Kidney glomerular epithelial cell (primary cell): ENCODE measurements at regions not wholly inside any gene's neighbourhood (a gene's known extent, or its start where the extent isn't known, plus 50 kb on each side); places are given as distances from the start of the nearest gene placed in this dataset.

ENCODE experiments used
- DNase-seq: peaks from one replicate; lab custom pipeline; 2025; lab: John Stamatoyannopoulos, UW

DNA sequence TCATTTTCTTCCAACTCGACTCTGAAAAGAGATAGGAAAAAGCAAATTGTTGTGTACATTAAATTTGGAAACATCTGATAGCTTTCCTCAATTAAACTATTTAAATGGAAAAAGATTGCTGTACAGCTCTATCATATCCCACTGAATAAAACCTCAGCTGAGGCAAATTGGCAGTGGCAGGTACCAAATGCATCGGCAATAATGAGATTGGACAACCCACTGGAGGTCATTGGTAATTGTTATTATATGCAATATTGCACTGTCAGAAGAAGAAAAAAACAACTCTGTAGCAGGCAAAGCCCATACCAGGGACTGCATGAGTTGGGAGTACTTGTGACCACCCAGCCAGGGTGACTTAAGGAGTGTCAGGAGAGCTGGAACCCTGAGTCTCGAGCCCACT, 291.6 kb upstream of the SKOR2 start:
- DNase-seq, result no peak

DNA sequence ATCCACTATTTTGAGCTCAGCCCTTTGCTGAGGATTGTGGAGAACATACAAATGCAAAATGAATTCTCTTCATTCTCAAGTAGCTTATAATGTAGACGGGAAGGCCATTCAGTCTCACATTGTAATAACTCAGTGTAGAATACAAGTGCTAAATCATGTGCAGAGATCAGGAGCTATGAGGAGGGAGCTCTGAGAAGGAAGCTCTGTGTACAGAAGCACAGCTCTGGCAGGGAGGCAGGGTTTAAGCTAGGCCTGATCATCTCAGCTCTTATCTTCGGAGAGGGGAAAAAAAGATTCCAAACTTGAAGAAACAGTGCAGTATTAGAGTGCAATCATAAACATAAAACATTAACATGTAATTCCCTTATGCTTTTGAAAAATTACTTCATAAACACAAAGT, 291.1 kb upstream of the SKOR2 start:
- no peak for DNase-seq

DNA sequence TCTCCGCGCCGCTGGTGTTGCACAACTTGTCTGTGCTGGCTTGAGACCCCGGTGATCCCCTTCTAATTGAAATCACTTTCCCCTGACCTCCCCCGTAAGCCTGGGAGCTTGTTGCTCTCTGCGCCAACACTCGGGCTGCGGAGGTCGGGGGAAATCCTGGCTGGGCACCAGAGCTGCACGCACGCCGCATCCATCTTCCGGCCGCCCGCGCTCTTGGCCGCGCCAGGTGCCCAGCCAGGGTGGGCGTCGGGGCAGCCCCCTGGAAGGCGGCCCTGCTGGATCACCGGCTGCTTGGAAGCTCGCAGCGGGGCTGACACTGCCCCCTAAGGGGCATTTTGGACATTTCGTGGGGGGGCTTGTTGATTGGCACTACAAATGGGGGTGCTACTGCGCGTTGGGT, 280.3 kb upstream of the SKOR2 start:
- no peak for DNase-seq

DNA sequence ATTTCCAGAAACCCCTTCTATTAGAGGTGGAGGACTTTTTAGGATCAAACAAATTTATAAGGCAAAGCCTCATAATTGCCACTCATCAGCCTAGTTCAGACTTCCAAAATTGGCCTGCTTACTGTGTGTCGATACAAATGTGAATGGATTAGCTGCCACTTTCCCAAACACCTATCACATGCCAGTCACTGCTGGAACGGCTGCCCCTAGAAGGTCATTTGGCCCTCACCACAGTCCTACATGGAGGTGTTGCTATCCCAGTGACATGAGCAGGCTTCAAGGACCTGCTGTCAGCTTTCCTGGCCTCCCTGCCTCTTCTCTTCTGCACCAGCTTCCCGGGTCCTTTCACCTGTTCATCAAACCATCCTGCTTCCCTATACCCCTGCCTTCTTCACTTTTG, 279.2 kb upstream of the SKOR2 start:
- no peak for DNase-seq

DNA sequence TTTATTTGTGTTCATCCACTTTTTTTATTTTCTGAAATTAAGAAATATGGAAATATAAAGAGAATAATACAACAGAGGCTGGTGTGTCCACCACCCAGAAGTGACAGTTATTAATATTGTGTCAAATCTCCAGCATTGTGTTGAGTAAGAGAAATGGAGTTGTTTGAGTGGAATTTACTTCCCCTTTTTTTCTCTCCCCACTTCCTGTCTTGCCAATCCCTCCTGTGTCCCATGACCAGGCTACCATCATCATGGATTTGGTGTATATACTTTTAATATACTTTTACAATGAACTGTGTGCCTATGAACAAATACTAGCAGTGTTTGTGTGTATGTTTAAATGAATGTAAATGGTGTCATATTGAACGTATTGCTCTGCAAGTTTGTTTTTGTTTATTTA, 276.9 kb upstream of the SKOR2 start:
- no peak for DNase-seq

DNA sequence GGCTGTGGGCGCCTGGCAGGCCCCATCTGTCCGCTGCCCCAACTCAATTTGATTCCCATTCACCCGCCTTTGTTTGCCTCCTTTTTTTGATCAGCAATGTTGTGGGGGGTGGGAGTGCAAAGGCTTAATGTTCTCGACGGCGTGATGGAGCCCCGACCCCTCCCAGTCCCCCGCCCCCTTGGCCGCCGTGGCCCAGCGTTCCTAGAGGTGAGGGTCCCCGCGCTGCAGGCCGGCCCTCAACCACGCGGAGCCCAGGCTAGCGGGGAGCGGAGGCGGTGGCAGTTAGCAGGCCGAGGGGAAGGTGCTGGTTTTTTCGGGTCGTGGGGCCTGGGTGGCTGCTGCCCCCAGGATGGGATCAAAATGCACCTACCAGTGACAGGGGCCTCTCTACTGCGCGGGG, 274.7 kb upstream of the SKOR2 start:
- DNase-seq, result no peak

DNA sequence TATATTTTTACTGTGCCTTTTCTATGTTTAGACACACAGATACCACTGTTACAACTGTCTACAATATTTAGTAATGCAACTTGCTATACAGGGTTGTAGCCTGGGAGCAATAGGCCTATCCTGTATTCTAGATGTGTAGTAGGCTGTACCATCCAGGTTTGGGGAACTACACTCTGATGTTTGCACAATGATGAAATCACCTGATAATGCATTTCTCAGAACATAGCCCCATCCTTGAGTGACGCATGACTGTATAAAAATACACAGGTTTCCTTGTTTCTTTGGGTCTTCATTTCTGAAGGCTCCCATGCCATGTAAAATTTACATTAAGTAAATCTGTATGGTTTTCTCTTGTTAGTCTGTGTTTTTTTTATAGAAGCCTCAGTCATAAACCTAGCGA, 270.9 kb upstream of the SKOR2 start:
- no peak for DNase-seq

DNA sequence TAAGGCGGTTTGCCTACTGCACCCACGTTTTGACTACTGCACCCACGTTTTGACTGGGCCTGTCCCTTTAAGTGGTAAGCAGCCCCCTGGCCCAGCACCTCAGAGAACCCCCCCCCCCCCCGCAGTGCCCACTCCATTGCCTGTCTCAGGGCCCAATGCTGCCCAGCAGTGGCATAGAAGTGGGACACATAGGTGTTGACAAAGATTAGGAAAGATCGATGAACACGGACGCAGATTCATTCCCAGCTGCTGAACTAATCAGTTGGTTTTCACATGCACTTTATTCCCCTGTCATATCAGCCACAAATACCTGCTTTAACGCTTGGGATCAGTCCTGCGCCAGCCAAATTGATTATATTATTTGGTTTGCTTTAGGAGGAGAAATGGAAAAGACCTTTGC, 268.8 kb upstream of the SKOR2 start:
- no peak for DNase-seq

DNA sequence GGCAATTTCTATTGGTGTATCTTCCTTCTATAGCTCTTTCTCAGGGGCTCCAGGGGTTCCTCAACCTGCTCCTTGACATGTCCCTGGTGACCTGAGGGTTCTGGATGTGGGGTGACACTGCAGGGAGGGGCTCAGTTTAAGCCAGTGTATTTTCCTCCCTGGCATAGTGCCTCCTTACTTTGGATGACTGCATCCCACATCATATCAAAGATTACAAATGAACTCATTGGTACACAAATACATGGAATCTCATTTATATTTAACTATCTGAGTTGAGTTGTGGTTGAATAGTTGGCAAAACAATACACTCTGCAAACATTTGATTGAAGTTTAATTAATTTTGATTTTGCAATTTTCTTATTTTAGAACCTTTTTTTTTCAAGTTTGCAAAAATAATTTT, 268.2 kb upstream of the SKOR2 start:
- DNase-seq, result no peak

DNA sequence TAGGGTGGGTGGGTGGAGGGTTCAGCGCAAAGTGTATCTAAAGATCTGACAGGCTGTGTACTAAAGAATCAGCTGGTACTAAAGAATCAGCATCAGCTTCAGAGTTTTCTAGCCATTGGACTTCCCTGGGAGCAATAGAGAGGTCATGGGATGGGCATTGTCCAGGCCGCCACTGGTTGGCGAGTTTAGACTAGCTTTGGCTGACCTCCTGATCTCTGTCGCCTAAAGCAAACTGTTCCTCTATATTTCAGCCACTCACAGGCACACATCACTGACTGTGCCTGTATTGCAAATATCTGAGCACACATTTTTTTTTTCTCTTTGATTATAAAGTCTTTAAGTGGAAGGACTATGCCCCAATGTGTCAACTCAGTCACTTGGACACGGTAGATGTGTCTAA, 267.8 kb upstream of the SKOR2 start:
- no peak for DNase-seq

DNA sequence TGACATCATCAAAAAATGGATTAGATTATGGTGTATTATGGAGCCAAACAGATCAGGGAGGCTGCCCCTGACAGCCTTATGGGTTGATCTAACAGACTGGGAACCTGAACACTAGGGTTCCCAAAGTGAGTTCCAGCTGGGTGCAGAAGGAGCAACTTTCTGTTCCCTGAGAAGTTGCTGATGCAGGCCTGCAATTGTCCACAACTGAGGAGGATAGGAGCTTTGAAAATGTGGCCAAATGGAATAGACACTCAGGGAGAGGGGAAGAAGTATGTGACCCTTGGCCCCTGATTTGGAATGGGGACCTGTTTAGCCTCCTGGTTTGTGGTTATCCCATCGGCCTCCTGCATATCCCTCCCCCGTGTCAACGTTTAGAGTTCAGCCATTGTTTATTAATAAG, 262.2 kb upstream of the SKOR2 start:
- no peak for DNase-seq

DNA sequence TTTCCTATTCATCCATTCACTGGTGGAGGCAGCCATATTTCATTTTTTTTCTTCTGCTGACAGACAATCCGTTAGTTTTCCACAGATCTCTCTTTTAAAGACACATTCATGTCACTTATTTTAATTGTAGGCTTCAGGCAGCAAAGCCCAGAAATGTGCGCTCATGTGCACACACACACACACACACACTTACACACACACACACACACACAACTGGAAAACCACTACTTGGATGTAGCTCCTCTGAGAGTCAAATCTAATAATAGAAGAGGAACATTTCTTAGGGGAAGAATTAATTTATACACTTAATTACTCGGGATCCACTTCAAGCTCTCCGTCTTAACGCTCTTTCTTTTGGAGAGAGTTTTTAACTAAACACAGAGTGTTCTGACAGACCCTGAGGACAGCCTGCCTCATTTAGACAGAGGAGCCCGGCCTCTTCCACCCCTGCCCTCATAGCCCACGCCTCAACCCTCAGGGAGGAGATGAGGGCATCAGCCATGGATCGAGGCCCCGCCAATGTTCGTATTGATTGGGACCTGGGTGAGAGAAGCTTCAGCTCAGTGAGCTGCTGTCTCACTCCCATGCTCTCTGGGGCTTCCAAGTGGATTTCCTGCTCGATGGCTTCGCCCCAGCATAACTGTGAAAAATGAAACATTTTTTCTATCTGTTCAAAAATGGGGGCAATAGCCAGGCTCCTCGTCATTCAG, 261.4 kb upstream of the SKOR2 start:
- DNase-seq, result no peak

DNA sequence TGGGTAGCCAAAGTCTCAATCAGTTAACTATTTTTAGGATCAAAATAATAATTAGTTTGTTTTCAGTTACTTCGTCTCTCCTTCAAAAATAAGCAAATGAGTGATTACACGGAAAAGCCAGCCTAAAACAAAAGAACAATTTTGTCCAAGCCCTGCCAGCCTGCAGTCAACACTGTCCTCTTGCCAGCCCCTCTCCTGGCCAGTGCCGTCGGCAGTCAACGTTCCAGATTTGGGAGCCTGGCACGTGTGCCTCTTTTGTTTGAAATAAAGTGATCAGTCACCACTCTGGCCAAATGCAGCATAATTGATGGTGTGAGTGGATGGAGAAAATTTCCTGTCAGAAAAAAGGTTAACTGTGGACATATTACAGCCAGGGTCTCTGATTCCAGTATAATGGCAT, 260.6 kb upstream of the SKOR2 start:
- DNase-seq, result no peak

DNA sequence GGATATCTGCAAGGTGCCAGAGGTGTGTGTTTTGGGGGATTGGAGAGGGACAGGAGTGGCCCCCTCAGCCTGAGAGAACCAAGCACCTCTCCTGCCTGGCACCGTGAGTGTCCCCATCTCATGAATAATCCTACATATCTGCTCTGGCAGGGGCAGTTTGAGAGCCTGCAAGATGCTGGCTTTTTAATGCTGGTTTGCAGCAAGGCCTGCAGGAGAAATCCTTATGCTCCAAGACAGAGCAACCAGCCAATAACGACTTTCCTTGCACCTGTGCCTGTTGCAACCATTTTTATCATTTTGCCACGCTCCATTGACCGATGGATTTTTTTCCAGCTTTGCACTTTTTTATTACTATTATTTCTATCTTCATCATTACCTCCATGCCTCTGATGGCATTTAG, 259.4 kb upstream of the SKOR2 start:
- DNase-seq, result no peak

DNA sequence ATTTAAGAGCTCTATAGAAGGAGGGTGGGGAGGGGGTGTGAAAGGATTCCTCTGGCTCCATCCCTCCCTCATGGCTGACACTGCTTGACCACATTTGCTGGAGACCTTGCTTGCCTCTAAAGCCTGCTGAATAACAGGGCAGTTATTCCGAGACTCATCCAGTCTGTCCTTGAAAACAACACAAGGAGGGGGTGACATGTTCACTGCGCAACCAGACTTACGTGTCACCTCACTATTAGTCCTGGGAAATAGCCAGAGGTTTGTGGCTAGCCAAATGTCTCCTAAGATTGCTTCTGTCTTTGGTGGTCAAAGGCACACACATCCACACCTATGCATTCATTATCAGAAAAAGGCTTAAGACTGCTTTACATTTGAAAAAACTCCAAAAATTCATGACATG, 256.2 kb upstream of the SKOR2 start:
- no peak for DNase-seq

DNA sequence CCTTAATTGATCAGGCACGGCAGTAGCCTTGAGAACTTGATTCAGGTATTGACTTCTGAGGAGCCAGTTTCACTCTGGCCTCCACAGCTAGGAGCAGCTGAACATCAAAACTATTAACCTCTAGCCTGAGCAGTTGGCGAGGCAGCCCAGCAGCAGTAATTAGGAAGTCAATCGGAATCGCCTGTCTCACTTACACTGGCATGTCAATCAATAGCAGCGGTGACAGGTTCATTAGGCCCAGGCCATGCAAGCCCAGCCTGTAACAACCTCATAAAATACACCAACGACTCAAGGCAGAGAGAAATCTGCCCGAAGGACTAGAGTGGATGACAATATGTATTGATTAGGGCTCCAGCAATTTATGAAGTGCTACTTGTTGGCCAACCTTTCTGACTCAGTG, 255.4 kb upstream of the SKOR2 start:
- no peak for DNase-seq

DNA sequence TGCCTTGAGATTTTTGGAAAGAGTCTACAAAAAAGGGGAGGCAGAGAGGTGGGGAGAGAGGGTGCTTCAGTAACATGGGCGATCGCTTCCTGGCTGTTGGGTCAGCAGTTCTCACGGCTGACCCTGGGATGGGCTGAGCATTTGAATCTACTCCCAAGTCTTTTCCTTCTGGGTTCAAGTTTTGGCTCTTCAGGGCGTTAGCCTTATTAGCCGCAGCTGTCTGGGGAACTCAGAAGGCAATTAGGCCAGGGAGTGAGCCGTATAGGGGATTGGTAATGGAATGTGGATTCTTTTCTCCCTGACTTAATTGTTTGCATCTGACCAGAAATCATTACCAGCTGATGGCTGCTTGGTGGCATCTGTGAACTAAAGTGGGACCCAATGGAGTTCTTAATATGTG, 250.5 kb upstream of the SKOR2 start:
- DNase-seq, result no peak

DNA sequence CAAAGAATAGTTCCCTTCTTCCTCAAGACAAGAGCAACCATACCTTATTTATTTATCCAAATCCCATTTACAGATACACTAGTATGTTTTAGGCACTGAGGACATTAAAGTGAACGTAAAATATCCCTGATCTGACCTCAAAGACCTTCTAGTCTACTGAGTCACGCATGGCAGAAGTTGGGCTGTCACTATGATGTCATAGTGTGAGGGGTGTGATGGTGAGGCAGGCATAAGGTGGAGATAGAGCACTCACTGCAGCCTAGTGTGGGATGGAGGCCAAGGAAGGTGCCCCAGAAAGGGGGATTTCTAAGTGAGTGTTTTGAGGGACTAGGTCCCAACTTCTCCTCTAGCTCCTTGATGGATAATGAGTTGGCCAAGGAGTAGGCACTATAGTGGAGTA, 249.5 kb upstream of the SKOR2 start:
- DNase-seq, result no peak

DNA sequence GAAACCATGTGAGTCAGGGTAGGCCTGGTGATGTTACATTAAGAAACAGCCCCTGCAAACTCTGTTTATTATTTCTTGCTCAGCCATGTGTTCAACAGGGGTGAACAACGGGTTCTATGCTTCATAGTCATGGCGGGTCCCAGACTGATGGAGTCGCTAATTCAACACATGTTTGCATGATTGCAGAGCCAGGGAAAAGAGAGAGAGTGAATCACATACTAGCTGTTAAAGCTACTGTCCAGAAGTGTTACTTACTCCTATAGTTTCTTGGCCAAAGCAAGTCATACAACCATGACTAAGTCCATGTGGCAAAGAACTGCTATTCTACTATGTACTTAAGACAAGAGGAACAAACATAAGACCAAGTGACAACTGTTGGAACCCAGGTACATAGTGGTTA, 241.2 kb upstream of the SKOR2 start:
- DNase-seq, result no peak

DNA sequence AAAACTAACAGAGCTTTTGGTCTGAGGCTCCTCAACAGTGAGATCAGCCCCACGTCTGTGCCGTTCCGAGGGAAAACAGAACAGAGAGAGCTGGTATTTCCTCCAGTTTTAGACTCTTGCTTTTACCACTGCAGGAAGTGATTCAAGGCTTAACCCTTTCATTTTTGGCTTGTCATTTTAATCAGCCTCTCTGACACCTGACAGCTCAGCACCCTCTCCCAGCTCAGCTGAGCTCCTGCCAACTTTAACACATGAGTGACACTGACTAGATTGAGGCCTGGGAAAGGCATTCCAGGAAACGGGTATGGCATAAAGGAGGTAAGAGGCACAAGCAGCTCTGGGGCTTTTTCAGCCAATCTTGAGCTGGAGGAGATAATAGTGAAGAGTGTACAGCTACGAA, 239.4 kb upstream of the SKOR2 start:
- DNase-seq, result no peak

DNA sequence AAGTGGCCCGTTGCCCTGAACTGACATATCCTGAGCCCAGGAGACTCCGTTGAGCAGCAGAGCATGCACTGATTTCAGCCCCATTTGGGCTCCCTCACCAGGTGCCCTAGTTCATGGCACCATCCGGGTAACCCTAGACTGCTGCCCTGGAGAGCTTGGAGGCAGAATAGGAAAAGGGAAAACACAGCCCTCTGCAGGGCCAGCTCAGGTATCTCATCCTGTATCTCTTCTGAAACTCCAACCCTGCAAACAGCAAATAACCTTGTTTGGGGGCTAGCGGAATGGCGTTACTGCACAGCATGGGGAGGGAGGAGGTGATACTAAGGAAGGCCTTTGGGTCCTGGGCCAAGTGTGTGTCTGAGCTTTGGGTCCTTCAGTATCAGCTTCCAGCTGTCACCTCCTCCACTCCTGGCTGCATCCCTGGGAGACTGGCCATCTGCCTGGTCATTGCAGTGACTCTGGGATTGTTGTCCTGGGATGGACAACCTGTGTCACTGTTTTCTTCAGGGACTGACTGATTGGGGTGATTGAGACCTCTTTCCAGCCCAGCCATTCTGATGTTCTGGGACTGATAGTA, 233.8 kb upstream of the SKOR2 start:
- DNase-seq, result no peak

DNA sequence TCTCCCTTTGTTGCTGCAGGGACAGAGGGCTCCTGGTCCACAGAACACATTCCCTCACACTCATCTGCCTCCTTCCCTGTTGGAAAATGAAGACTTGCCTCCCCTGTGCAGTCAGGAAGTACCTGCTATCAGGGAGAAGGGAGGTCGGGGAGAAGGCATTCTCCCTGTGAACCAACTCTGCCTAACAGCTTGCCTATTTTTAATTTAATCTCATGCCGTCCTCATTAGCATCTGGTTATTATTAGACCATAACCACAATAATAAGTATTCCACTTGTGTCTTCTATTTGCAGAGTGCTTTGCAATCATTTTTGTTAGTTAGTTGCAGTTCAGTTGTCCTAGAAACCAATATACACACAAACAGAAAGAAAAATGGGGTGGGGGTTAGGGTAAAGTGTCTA, 232.6 kb upstream of the SKOR2 start:
- no peak for DNase-seq

DNA sequence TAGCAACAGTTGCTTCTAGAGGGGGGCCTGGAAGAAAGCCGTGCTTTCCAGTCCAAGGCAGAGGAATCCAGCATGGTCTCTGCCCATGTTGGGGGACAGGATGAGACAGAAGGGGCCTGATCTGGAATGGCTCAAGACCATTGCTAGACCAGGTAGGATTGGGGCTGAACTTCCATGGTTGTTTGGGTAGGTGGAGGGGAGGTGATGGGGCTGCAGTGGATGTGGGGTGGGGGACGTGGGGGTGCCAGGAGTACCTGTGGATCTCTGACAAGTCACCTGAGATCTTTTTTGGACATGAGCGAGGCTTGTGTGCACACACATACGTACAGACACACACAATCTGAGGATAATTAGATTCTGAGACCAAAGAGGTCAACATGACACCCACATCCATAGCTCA, 228.7 kb upstream of the SKOR2 start:
- no peak for DNase-seq

DNA sequence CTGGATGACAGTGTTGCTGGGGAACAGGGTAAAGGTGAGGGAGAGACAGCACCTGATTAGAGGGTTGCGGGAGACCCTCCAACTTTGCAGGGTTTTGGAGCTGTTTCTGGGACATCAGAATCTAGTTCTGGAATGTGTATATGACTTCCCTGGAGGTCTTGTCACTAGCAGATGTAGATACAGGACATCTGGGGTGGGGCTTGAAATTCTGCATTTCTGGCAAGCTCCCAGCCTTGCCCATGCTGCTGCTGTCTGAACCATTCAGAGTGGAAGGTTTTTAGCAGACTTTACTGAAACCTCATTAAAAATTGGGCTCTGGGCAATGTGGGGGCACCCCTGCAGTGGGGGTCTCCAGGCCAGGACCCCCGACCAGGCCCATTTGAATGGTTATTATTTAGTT, 220.3 kb upstream of the SKOR2 start:
- DNase-seq, result no peak

DNA sequence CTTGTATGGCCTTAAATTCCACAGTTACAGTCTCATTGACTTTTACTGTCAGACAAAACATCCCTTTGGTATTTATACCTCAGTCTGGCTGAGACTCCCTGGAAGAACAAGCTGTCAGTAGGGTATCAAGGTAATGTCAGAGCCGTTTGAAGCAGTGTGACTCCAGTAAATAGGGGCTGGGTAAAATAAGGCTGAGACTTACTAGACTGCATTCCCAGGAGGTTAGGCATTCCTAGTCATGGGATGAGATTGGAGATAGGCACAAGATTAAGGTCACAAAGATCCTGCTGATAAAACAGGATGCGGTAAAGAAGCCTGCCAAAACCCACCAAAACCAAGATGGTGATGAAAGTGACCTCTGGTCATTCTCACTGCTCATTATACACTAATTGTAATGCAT, 219.5 kb upstream of the SKOR2 start:
- DNase-seq, result no peak
